HG02970 (cell line): ENCODE measurements at regions not wholly inside any gene's neighbourhood (a gene's known extent, or its start where the extent isn't known, plus 50 kb on each side); places are given as distances from the start of the nearest gene placed in this dataset.
"Not testable (repeated sequence)": the region's sequence is repeated elsewhere in the genome, so short reads cannot be mapped to it uniquely, and the experiment has no call there.

Experiments
- ATAC-seq: cut with Tn5 transposase; IDR thresholded peaks from one replicate; pipeline ENCODE4 v1.9.1; 2021; ENCODE audit warnings: mild to moderate bottlenecking, moderate library complexity, moderate number of reproducible peaks; ENCODE audit not compliant: unreplicated experiment, low FRiP score

DNA sequence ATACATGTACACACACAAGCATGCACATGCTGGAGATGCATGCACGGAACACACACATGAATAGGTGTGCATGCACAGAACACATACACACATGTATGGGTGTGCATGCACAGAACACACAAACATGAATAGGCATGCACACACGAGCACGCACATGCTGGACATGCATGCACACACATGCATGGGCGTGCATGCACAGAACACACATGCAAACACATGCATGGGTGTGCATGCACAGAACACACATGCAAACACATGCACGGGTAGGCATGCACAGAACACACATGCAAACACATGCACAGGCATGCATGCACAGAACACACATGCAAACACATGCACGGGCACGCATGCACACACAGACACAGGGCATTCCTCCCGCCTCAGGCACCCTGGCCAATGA lies 382.3 kb downstream of the IRX2 start:
- ATAC-seq: no peak

DNA sequence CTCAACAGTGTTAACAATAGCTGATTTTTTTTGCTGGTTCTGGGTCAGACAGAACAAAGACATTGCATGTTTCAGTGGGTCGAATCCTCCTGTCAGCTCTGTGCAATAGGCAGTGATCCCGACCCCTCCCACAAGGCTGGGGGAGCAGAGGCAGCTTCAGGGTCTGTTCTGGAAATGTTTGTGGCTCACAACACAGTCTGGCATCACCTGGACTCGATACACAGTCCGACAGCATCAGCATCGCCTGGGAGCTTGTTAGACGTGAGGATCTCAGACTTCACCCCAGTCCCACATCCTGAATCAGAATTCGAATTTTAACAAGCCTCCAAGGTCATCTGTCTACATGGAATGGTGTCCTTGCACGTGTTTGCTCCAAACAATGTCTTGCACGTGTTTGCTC lies 384.7 kb downstream of the IRX2 start:
- ATAC-seq: no peak

DNA sequence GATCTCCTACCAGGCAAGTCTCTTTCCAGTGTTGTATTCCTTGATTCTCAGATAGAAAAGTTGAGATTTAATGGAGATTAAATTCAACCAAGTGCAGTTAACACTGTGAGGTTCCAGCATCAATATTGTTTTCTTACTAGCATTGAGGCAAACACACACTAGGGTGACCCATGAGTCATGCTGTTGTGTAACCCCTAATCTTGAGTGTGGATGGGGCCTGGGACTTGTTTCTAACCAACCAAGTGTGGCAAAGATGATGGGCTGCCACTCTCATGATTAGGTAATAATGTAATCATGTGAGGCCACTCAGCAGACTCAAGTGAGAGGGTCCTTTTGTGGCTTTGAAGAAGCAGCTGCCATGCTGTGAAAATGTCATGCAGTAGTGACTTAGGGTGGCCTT lies 394.2 kb downstream of the IRX2 start:
- ATAC-seq: no peak

DNA sequence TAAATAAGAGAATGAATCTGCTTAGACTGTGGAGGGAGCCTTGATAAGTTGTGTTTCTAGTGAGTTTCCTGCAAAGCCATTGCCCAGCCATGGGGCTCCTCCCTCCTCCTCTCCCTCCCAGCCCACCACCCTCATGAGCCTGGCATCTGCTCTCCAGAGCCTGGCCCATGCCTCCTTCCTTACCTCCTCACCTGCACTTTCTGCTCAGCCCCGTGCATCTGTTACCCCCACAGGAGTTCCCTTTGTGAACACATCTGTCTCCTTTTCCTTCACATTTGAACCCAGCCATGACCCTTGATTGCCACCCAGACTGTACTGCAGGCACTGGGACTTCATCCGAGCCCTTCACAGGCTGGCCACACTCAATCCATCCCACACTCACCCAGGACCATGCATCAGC lies 395.6 kb downstream of the IRX2 start:
- no peak for ATAC-seq

DNA sequence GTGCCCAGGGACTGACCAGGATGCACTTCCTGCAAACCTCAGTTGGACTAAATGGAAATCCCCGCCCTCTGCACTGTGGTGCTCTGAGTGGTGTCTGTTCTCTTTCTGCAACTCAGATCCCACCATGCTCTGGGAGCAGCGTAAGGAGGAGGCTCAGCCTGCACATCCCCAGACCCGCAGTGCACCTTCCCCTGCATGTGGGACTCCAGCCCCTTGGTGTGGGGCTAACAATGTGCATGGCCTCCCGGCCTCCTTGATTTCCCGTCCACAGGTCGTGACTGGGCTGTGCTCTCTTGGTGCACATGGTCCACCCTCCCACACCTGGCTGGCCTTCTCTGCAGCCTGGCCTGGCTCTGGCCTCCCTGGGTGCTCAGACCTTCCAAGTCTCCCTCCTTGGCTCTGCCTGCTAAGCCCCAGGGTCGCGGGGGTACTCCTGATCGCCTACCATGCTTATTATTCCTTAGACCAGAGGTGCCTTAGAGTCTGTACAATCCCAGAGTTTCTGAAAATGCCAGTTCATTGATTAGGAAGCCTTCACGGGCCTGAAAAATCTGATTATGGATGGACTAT lies 397.5 kb downstream of the IRX2 start:
- ATAC-seq: no peak

DNA sequence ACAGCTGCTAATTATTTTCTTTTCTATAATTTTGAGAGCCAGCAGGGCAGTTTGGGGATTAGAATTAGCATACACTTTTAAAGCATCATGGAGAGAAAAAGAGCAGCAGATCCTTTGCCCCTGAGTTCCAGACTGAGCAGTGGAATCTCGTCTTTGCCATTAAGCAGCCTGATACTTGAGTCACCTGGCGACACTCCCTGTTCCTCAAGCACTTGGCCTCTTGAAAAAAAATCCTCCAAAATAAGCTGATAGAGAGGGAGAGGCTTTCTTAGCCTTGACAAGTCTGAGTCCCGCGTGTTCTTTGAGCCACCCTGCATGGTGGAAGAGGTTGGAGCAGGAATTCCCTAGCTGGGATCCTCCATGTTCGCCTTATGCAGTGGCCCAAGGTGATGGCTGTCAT lies 398.3 kb downstream of the IRX2 start:
- ATAC-seq: no peak

DNA sequence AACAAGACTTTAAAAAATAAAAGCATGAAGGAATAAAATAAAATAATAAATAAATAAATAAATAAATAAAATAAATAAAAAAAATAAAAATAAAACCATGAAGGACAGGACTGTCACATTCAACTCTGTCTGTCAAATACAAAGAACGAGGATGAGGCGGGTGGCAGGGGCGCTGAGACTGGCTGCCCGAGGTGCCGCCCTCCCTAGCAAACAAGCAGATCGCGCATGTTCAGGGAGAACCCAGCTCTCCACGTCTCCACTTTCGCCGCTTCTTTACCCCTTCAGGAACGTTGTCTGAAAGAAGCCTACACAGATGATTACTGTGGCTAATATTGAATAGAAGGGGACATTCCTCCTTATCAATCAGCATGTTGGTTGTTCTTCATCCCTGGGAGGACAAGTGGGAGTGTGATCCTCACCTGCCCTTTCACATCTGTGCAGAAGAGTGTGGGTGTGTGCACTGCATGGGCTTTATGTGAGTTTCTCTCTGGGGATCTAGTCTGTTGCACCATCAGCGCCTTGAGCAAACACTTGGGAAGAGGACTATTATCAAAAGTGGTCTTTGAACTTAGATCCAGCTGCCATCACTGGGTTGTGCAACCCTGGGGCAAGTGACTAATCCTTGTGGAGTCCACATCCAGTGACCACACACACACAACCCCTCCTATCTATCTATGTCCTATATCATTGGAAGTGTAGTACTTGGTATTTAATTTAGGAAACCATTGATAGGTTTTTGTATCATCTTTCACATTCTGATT lies 399.2 kb downstream of the IRX2 start:
- ATAC-seq: no peak

DNA sequence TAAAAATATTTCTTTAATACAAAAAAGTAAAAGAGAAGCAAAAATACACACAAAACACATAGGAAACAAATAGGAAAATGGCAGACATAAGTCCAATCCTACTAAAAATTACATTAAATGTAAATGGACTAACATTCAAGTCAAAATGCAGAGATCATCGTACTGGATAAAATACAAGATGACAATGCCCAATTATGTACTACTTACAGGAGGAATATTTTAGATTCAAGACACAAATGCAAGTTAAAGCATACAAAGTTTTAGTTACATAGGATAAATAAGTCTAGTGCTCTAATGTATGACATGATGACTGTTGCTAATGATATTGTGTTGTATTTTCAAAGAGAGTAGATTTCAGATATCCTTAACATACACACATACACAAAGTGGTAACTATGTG lies 401.7 kb downstream of the IRX2 start:
- ATAC-seq: not testable (repeated sequence)

DNA sequence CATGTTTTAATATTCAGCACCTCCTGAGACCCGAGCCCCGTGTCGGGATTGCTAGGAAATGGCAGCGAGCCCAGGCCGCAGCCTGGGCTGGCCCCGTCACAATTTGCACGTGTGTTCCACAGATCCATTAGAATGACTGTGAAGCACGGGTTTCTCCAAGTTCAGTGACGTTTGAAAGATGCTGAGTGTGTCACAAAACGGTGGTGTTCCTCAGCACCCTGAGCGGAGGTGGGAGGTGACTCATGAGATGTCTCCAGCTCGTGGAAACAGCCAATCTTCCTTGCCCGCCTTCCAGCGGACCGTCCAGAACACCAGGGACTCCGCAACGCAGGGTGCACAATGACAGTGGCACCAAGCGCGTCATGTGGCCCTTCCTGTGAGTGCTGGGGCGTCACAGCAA lies 412.8 kb downstream of the IRX2 start:
- ATAC-seq: no peak

DNA sequence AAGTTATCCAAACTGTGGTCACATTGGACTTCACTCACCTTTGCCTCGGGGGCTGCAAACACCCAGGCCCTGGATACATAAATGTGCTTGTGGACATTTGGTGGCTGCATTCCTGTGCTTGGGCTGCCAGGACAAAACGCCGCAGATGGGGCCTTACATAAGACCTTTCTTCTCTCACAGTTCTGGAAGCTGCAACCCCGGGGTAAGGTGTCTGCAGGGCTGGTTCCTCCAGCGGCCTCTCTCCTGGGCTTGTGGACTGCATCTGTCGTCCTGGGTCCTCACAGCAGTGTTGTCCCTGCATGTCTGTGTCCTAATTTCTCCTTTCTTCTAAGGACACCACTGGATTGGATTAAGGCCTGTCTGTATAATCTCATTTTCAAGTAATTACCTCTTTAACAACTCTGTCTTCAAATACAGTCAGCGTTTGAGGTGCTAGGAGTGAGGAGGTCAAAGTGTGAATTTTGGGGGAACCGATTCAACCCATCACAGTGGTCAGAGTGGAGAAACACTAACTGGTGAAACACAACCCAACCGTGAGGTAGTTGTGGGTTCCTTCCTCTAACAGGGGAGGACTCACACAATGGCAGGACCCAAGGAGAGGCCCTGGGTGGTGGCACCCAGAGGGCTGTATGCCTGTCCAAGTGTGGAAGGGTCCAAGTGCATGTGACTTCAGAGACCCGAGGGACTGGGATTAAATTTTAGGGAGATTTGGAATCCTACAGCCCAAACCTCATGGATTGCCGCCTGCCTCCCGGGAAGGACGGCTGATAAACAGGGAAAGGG lies 415.6 kb downstream of the IRX2 start:
- no peak for ATAC-seq

DNA sequence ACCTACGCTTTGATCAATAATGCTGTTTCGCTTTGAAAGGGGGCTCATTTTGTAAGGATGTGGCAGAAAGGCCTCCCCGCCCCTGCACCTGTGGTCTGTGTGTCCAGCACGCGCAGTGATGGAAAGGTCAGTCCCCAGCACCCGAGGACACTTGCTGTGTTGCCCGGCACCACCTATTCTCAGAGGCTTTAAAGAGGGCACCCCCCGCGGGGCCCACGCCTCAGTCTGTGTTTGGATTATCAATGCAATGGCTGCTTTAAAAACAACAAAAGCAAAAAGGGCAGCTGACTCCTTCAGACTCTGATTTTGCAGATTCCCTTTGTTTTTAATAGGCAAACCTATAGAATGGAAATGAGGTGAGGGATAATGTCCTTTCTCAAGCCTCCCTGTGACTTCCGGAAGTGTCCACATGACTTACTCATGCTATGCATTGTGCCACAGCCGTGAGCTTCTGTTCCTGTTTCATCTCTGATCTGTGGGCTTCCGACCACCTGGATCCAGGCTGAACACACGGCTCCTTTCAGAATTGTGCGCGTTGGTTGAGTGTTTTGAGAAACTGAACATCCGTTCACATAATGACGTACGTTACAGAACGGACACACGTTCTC lies 416.2 kb downstream of the IRX2 start:
- no peak for ATAC-seq

DNA sequence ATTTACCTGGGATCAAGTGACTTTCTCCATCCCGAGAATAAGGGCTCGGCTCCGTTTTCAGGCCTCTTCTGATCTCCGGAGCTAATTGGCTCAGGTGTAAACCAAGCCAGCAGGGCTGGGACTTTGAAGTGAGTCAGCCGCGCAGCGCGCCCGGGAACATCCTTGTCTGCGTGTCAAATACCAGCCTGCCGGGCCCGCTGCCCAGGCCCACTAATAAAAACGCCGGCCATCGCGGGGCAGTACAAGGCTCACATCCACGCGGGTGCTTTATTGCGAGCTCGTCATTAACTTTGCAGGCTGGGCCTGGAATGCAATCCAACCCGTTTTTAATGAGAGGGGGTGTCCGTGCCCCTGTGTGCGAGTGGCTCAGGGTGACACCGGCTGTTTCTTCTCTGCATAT lies 416.8 kb downstream of the IRX2 start:
- no peak for ATAC-seq

DNA sequence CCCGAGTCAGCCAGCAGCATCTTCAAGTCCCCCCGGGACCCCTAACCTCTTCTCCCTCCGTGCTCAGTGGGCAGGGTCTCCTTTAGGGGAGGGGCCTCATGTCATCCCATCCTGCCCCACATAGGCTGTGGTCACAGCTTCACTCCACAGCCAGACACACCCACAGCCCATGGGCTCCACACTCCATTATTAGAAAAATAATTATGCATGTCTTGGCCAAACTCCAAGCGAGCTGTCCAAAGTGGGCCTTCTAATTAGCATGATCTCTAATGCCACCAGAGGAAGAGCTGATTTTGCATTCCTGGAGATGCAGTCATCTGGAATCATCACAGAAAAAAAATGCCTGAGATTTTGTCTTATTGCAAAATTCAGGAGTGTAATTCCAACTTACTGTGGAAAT lies 418.2 kb downstream of the IRX2 start:
- ATAC-seq: no peak

DNA sequence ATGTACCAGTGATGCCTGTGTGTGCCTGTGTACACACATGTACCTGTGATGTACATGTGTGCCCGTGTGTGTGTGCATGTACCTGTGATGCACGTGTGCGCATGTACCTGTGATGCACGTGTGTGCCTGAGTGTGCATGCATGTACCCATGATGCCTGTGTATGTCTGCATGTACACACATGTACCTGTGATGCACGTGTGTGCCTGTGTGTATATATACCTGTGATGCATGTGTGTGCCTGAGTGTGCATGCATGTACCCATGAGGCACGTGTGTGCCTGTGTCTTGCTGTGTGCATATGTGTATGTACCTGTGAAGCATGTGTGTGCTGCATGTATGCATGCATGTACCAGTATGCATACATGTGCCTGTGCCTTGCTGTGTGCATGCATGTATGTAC lies 419.0 kb downstream of the IRX2 start:
- ATAC-seq: no peak

DNA sequence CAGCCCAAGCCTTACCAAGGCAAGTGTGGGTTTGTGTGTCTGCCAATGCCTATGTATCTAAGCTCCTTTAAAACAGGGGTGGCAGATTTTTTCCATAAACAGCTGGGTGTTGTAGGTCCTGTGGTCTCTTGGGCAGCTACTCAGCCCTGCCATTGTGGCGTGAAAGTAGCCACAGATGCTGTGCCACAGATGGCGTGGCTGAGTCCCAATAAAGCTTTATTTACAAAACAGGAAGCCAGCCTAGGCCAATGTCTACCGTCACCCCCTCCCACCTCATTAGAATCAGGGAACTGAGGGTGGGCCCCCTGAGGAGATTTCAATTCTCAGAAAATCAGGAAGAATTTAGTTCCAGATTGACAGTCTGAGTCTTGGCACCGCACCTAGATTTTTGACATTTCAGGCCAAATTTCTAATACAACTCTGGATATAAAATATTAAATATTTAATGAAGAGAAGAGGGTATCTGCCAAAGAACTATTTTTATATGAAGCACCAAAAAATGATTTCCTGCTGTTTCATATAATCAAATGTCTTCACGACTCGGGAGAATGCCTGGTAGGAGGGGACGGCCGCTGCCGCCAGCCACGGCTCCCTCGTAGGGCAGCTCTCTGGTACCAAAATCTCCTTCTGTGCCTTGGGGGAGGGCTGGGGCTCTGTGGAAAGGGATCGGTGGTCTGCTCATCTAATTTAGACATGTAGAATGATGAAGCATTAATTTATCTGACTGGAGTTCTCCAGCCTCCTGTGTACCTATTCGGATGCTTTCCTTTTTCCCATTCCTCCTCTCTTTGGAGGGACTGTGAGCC lies 420.9 kb downstream of the IRX2 start:
- no peak for ATAC-seq

DNA sequence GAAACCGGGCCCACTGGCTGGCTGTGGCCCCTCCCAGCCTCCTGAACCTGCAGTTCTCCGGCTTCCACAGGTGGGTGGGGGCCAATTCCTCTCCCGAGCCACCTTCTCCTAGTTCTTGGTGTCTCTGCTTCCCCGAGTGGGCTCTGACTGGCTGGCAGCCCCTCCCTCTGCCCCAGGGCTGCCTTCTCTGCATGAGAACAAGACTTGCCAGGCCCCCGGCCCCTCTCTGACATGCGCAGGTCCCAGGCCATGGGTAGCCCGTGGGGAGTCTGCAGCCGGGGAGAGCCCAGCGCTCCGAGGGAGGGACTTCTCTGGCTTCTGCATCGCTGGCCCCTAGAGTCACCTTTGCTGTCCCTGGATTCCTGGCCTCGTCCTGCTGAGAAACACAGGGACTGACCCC lies 421.7 kb downstream of the IRX2 start:
- ATAC-seq: no peak

DNA sequence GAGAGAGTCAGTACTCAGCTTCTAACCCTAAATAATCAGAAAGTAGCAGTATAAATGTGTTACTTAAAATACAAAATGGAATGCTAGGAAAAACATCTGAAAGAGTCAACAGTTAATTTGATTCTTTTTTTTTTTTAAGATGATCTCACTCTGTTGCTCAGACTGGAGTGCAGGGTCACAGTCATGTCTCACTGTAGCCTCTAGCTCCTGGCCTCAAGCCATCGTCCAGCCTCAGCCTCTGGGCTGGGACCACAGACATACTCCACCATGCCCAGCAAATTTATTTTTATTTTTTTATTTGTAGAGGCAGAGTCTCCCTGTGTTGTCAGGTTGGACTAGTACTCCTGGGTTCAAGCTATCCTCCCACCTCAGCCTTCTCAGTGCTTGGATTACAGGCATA lies 424.9 kb downstream of the IRX2 start:
- no peak for ATAC-seq

DNA sequence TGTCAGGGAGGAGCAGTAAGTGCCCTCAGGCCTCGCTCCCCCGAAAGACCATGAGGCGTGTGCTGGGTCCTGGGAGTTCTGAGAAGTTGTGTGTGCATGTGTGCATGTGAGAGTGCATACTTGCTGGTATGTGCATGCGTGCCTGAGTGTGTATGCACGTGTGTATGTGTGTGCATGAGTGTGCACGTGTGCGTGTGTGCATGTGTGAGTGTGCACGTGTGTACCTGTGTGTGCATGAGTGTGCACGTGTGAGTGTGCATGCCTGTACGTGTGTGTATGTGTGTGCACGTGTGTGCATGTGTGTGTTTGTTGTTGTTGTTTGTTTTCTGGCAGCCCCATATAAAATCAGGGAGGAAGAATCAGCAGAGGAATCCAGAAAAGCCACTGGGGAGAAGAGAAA lies 426.7 kb downstream of the IRX2 start:
- no peak for ATAC-seq

DNA sequence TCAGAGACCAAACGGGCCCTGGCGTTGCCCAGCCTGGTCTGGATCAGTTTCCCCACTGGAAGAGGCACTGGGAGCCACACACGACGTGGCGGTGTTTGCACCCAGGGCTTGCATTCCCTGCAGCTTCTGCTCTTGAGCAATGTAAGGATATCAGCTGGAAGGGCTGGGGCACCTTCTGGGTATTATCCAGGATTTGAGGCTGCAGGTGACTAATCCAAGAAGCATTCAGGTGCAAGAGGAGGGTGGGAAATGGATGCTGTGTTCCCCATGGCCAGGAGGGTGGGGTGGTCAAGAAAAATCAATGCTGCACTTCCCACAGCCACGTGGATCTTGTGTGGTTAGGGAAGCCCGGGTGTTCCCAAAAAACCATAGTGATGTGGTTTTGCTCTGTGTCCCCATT lies 430.9 kb downstream of the IRX2 start:
- no peak for ATAC-seq

DNA sequence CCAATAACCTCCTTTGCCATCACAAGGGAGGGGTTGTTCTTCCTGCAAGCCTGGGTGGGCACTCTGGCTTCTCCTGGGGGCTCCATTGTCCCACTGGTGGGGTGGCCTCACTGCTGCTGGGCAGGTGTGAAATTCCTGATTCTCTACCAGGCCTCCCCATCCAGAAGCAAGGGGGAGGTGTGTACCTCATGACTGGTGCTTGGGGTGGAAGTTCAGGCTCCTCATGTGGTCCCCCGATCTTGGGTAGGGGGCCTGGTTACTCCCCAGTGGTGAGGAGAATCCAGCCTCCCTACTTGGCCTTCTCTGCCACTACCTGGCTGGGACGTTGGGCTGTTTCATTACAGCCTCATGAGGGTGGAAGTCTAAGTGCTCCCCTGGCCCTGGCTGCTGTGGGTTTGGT lies 433.9 kb downstream of the IRX2 start:
- ATAC-seq: no peak

DNA sequence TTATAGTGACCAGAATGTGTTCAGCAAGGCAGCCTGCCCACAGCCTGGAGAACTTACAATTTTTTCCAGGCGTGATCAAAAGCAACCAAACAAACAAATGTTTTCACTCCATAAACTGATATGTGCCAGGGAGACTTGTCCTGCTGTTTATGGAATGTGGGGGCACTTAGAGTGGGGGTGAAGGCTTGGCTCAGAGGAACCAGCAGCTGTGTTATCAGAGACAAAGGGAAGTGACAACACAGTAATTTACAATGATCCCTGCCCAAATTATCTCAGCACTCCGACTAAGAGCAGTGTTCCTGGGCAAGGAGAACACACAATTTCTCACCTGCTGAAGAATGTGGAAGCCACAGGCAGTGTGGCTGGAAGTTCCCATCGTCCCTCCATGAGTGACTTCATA lies 429.1 kb upstream of the IRX4 start:
- ATAC-seq: no peak
